Common myeloid progenitor, CD34-positive (primary cell): ENCODE measurements at regions not wholly inside any gene's neighbourhood (a gene's known extent, or its start where the extent isn't known, plus 50 kb on each side); places are given as distances from the start of the nearest gene placed in this dataset.

Experiments used
- CTCF ChIA-PET: fragments of 350-600 bp; sonication (Branson Sonifier 250); formaldehyde crosslinking; loops from one replicate; lab custom pipeline; 2021; ENCODE audit warnings: antibody characterized with exemption; lab: Charles Lee
- POLR2A ChIA-PET: fragments of 350-600 bp; sonication (Branson Sonifier 250); formaldehyde crosslinking; loops from one replicate; lab custom pipeline; 2021; ENCODE audit warnings: antibody characterized with exemption; lab: Charles Lee
- DNase-seq, 3 donors: peaks; one replicate each; pipeline versions ENCODE4 v3.0.0 to v3.0.0-alpha.2; 2013
- H3K27ac ChIP-seq, 2 experiments: 1 replicate in 1 of 2; 2 replicates in 1 of 2; pipeline ENCODE4 v1.7.0; 2013; ENCODE audit warnings: inconsistent platforms in 2 of 2, low read length in 2 of 2, mild to moderate bottlenecking in 2 of 2, low read depth in 1 of 2, moderate library complexity in 1 of 2; ENCODE audit not compliant: severe bottlenecking in 2 of 2, insufficient read depth in 1 of 2, poor library complexity in 1 of 2
- H3K27me3 ChIP-seq, 5 experiments: replicated peaks in 2 of 5; 1 replicate in 3 of 5; 2 replicates in 2 of 5; pipeline versions ENCODE4 v1.6.1 to v1.7.0; 2013; ENCODE audit warnings: low read length in 4 of 5, mild to moderate bottlenecking in 2 of 5, moderate library complexity in 2 of 5, inconsistent platforms in 1 of 5; ENCODE audit not compliant: insufficient read depth in 5 of 5, control insufficient read depth in 4 of 5
- H3K36me3 ChIP-seq, 4 experiments: 1 replicate in 2 of 4; 2 replicates in 2 of 4; pipeline versions ENCODE4 v1.6.1 to v1.7.0; 2013; ENCODE audit warnings: low read length in 3 of 4, control low read depth in 1 of 4, mild to moderate bottlenecking in 1 of 4; ENCODE audit not compliant: control insufficient read depth in 4 of 4, insufficient read depth in 4 of 4
- H3K4me1 ChIP-seq, 4 experiments: 1 replicate in 3 of 4; 2 replicates in 1 of 4; pipeline versions ENCODE4 v1.6.1 to v1.7.1; 2013; ENCODE audit warnings: low read length in 3 of 4, mild to moderate bottlenecking in 3 of 4, control low read depth in 1 of 4, inconsistent platforms in 1 of 4, moderate library complexity in 1 of 4; ENCODE audit not compliant: control insufficient read depth in 4 of 4, insufficient read depth in 4 of 4; ENCODE audit errors: control extremely low read depth in 1 of 4
- H3K4me3 ChIP-seq, 7 experiments: 1 replicate in 4 of 7; 2 replicates in 3 of 7; pipeline versions ENCODE4 v1.5.1 to v1.7.0; 2013; ENCODE audit warnings: mild to moderate bottlenecking in 7 of 7, low read length in 6 of 7, moderate library complexity in 6 of 7, inconsistent platforms in 2 of 7, low read depth in 2 of 7, control low read depth in 1 of 7; ENCODE audit not compliant: insufficient read depth in 4 of 7, control insufficient read depth in 1 of 7; ENCODE audit errors: extremely low read depth in 1 of 7
- H3K9me3 ChIP-seq, 5 experiments: 1 replicate in 4 of 5; 2 replicates in 1 of 5; pipeline versions ENCODE4 v1.6.1 to v1.7.1; 2013; ENCODE audit warnings: low read length in 4 of 5, mild to moderate bottlenecking in 2 of 5, inconsistent platforms in 1 of 5, low read depth in 1 of 5, moderate library complexity in 1 of 5; ENCODE audit not compliant: control insufficient read depth in 4 of 5, insufficient read depth in 2 of 5; ENCODE audit errors: control extremely low read depth in 1 of 5
- WGBS: methylation state at CpG from one replicate; pipeline ENCODE4 v1.1.5; 2013; ENCODE audit not compliant: insufficient coverage; 5-methylcytosine and 5-hydroxymethylcytosine counted together

- no CpG with 5 or more reads among the region's 4 CpGs for WGBS
- Histone ChIP-seq H3K27ac (no peak overlapping the region), H3K9me3 (no peaks in the 10 kb centered on the region), H3K4me3 (no peak overlapping the region), H3K36me3 (no peaks in the 10 kb centered on the region), H3K27me3 (no peaks in the 10 kb centered on the region), H3K4me1 (no peaks in the 10 kb centered on the region)
- DNase-seq = no peak
- ChIA-PET POLR2A (no interaction called here), CTCF (no interaction called here)
Measured at GRCh38 chr2:150938527-150938926, 323.1 kb downstream of the RBM43 start.

DNA sequence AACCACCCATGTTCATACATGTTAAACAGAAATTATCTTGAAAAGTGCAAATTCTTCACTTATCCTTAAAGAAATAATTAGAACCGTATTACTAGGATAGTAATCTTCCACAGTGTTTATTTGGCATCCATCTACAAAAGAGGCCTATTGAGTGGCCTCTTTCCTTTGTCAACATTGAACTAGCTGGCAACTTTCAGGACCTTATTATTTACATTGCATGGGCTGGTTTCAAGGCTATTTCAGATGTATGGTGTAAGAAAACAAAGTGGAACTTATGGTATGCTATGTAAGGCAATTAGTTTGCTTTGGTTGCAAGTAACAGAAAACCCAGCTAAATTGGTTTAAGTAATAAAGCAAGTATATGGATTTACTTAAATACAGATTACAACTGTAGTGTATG lies 324.6 kb downstream of the RBM43 start:
- CTCF ChIA-PET = no interaction called here
- H3K9me3 ChIP-seq = no peaks in the 10 kb centered on the region
- H3K36me3 ChIP-seq = no peaks in the 10 kb centered on the region
- POLR2A ChIA-PET = no interaction called here
- WGBS = 100% methylated on average over 1 of the region's 1 CpG
- no peaks in the 10 kb centered on the region for H3K27me3 ChIP-seq
- no peak overlapping the region for H3K27ac ChIP-seq
- H3K4me3 ChIP-seq = no peak overlapping the region
- no peak for DNase-seq
- no peaks in the 10 kb centered on the region for H3K4me1 ChIP-seq

- no peak for DNase-seq
- no peak overlapping the region for H3K4me3 ChIP-seq
- ChIA-PET CTCF (no interaction called here), POLR2A (no interaction called here)
- H3K27ac ChIP-seq = no peak overlapping the region
- H3K9me3 ChIP-seq = no peaks in the 10 kb centered on the region
- WGBS = 100% methylated on average over 2 of the region's 3 CpGs
- H3K4me1 ChIP-seq = no peaks in the 10 kb centered on the region
- no peaks in the 10 kb centered on the region for H3K36me3 ChIP-seq
- H3K27me3 ChIP-seq = no peaks in the 10 kb centered on the region
Measured at GRCh38 chr2:150931451-150931850, 330.2 kb downstream of the RBM43 start.

GRCh38 chr2:150925611-150926010 lies 336.1 kb downstream of the RBM43 start:
- H3K4me3 ChIP-seq = no peak overlapping the region
- no peaks in the 10 kb centered on the region for H3K9me3 ChIP-seq
- H3K4me1 ChIP-seq = no peaks in the 10 kb centered on the region
- no peak overlapping the region for H3K27ac ChIP-seq
- DNase-seq = no peak
- CTCF ChIA-PET = no interaction called here
- H3K36me3 ChIP-seq = no peaks in the 10 kb centered on the region
- POLR2A ChIA-PET = no interaction called here
- no peaks in the 10 kb centered on the region for H3K27me3 ChIP-seq

DNA sequence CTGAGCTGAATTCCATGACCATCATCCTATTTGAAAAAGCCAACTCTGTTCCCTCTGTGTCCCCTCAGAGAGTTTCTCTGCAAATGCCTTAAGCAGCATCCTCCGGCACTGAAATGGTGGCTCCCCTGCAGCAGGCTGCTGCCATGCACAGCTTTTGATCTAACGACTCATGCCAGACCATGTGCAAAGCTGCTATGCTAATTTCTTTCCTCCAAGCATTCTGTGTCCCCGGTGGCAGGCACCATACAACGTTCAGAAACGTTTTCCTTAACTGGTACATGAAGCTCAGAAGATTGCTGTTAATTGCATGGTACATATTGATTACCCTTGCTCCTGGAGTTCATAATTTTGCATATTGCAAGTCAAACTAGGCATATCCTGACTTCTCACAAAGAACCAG lies 336.8 kb downstream of the RBM43 start:
- Histone ChIP-seq H3K36me3 (no peaks in the 10 kb centered on the region), H3K27ac (no peak overlapping the region), H3K27me3 (no peaks in the 10 kb centered on the region), H3K4me3 (no peak overlapping the region), H3K9me3 (no peaks in the 10 kb centered on the region), H3K4me1 (no peaks in the 10 kb centered on the region)
- WGBS = 86% methylated on average over 5 of the region's 5 CpGs
- ChIA-PET CTCF (interaction anchor here (0.8 kb wide), 1 partner anchor 13 kb away, joined by 3 read pairs; no protein-coding TSS in a partner anchor), POLR2A (no interaction called here)
- no peak for DNase-seq

DNA sequence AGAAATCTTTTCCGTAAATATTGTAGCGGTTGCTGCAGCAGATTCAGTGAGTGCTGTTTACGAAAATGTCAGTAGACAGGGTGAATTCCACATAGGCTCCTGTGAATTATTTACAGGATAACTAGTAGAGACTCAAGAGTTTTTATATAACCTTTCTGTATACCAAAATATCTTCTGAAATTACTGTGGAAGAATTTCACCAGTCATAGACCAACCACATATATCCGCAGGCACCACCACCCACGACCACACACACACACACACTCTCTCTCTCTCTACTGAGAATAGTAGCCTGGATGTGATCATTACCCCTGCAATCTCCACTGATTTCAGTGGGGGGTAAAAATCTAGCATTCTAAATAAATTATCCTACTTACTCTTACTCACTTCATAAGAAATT lies 341.8 kb downstream of the RBM43 start:
- DNase-seq = no peak
- Histone ChIP-seq H3K9me3 (no peaks in the 10 kb centered on the region), H3K36me3 (no peaks in the 10 kb centered on the region), H3K4me3 (no peak overlapping the region), H3K4me1 (no peaks in the 10 kb centered on the region), H3K27me3 (no peaks in the 10 kb centered on the region), H3K27ac (no peak overlapping the region)
- 100% methylated on average over 2 of the region's 5 CpGs for WGBS
- ChIA-PET CTCF (no interaction called here), POLR2A (no interaction called here)

DNA sequence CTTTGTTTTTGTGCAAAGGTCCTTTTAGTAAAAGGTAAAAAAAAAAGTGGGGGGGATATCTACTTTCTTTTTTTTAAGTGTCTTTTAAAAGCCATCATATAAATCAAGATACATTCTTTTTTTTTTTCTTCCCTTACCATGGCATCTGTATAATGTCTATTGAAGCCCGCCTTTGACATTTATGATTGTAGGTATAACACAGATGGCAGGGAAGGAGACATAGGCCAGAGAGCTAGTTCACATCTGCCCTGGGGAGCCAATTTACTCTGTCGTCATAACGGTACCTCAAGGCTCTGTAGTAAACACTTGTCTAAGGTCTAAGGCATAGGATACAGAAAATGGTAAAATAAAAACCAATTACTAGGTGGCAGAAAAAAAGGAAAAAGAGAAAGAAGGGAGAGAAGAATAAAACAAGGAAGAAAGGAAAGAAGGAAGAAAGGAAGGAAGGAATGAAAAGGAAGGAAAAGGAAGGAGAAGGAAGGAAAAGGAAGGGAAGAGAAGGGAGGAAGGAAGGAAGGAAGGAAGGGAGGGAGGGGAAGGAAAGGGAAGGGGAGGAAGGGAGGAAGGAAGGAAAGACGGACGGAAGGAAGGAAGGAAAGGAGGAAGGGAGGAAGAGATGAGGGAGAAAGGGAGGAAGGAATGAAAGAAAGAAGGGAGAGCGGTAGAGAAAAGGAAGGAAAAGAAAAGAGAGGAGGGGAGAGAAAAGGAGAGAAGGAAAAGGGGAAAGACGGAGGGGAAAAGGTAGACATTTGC lies 343.5 kb downstream of the RBM43 start:
- Histone ChIP-seq H3K4me1 (no peaks in the 10 kb centered on the region), H3K36me3 (no peaks in the 10 kb centered on the region), H3K27me3 (no peaks in the 10 kb centered on the region), H3K9me3 (no peaks in the 10 kb centered on the region), H3K27ac (no peak overlapping the region), H3K4me3 (no peak overlapping the region)
- 90% methylated on average over 3 of the region's 7 CpGs for WGBS
- CTCF ChIA-PET = no interaction called here
- POLR2A ChIA-PET = no interaction called here
- DNase-seq = no peak
